Renal cortical epithelial cell (primary cell): ENCODE measurements at regions not wholly inside any gene's neighbourhood (a gene's known extent, or its start where the extent isn't known, plus 50 kb on each side); places are given as distances from the start of the nearest gene placed in this dataset.

Source experiments
- DNase-seq: peaks from one replicate; pipeline ENCODE4 v3.0.0-alpha.2; 2011; ENCODE audit warnings: low read depth

- DNase-seq: peak; percentile 39
Observed at GRCh38 chr6:141677598-141678211, 455.0 kb upstream of the GJE1 start.

- DNase-seq: peak; percentile 20
Observed at GRCh38 chr6:141675957-141676356, 456.8 kb upstream of the GJE1 start.

- DNase-seq: no peak
Observed at GRCh38 chr6:141669141-141669540, 463.6 kb upstream of the GJE1 start.

GRCh38 chr6:141667580-141668309 is 465.0 kb upstream of the GJE1 start:
- no peak for DNase-seq

GRCh38 chr6:141666187-141666586 is 466.5 kb upstream of the GJE1 start:
- DNase-seq: no peak

- no peak for DNase-seq
Observed at GRCh38 chr6:141664744-141665143, 468.0 kb upstream of the GJE1 start.

GRCh38 chr6:141659582-141659981 is 473.1 kb upstream of the GJE1 start:
- DNase-seq: no peak

- DNase-seq: no peak
Observed at GRCh38 chr6:141658696-141659095, 474.0 kb upstream of the GJE1 start.

- no peak for DNase-seq
Observed at GRCh38 chr6:141657812-141658211, 474.9 kb upstream of the GJE1 start.

- DNase-seq: no peak
Observed at GRCh38 chr6:141653590-141653989, 479.1 kb upstream of the GJE1 start.

- DNase-seq: no peak
Observed at GRCh38 chr6:141641951-141642350, 490.8 kb upstream of the GJE1 start.

- DNase-seq: no peak
Observed at GRCh38 chr6:141641406-141641805, 491.3 kb upstream of the GJE1 start.

- no peak for DNase-seq
Observed at GRCh38 chr6:141635621-141636020, 497.1 kb upstream of the GJE1 start.

GRCh38 chr6:141634269-141634668 is 498.5 kb upstream of the GJE1 start:
- DNase-seq: no peak

- no peak for DNase-seq
Observed at GRCh38 chr6:141624301-141624700, 508.4 kb upstream of the GJE1 start.

- no peak for DNase-seq
Observed at GRCh38 chr6:141618180-141618581, 514.5 kb upstream of the GJE1 start.

GRCh38 chr6:141610741-141611140 is 522.0 kb upstream of the GJE1 start:
- DNase-seq: peak; percentile 14

- no peak for DNase-seq
Observed at GRCh38 chr6:141607956-141608355, 524.8 kb upstream of the GJE1 start.

GRCh38 chr6:141598487-141598886 is 534.2 kb upstream of the GJE1 start:
- peak; percentile 73 for DNase-seq

GRCh38 chr6:141594874-141595273 is 537.9 kb upstream of the GJE1 start:
- DNase-seq: no peak

- DNase-seq: no peak
Observed at GRCh38 chr6:141593311-141593710, 539.4 kb upstream of the GJE1 start.

- peak; percentile 56 for DNase-seq
Observed at GRCh38 chr6:141587482-141588266, 545.1 kb upstream of the GJE1 start.

- peak; percentile 89 for DNase-seq
Observed at GRCh38 chr6:141580988-141581552, 551.7 kb upstream of the GJE1 start.
